ENCODE measurements at regions not wholly inside any gene's neighbourhood (a gene's known extent, or its start where the extent isn't known, plus 50 kb on each side); places are given as distances from the start of the nearest gene placed in this dataset.
"Not testable (repeated sequence)": the region's sequence is repeated elsewhere in the genome, so short reads cannot be mapped to it uniquely, and the experiment has no call there.

- H3K79me2 ChIP-seq (ENCODE audit: insufficient read depth, low read length) = no peaks in the 10 kb centered on the region
- H2AFZ ChIP-seq (ENCODE audit: low read depth, low read length) = no peak overlapping the region
- H3K27ac ChIP-seq (ENCODE audit: low read length) = no peak overlapping the region
- no peaks in the 10 kb centered on the region for H3K27me3 ChIP-seq (ENCODE audit: insufficient read depth, low read length, poor library complexity)
- no peaks in the 10 kb centered on the region for H4K20me1 ChIP-seq (ENCODE audit: insufficient read depth, low read length)
- ATAC-seq (ENCODE audit: insufficient read depth, low read depth) (no peak), DNase-seq (no peak)
- TF ChIP-seq CTCF (IDR thresholded peaks at IDR 0.05; ENCODE audit: borderline replicate concordance, extremely low read depth, low read length, poor library complexity, severe bottlenecking) (no peak), EZH2 (IDR thresholded peaks at IDR 0.05; ENCODE audit: borderline replicate concordance, low read depth, low read length, severe bottlenecking) (no peak)
- no peak overlapping the region for H3K4me2 ChIP-seq (ENCODE audit: insufficient read depth, low read length)
- H3K9me3 ChIP-seq (ENCODE audit: insufficient read depth, low read length, severe bottlenecking) = no peaks in the 10 kb centered on the region
- no peak overlapping the region for H3K4me3 ChIP-seq (ENCODE audit: low read depth in 1 of 2, low read length in 2 of 2)
- H3K9ac ChIP-seq (ENCODE audit: low read depth, low read length) = no peak overlapping the region
- no peaks in the 10 kb centered on the region for H3K4me1 ChIP-seq (ENCODE audit: insufficient read depth, low read length)
- no peaks in the 10 kb centered on the region for H3K36me3 ChIP-seq (ENCODE audit: insufficient read depth, low read length)
Measured at GRCh38 chr11:15347969-15348734, 233.4 kb downstream of the INSC start.

GRCh38 chr11:15349413-15349812, 234.7 kb downstream of the INSC start:
- Histone ChIP-seq H3K79me2 (ENCODE audit: insufficient read depth, low read length) (no peaks in the 10 kb centered on the region), H3K27me3 (ENCODE audit: insufficient read depth, low read length, poor library complexity) (no peaks in the 10 kb centered on the region), H4K20me1 (ENCODE audit: insufficient read depth, low read length) (no peaks in the 10 kb centered on the region), H3K4me1 (ENCODE audit: insufficient read depth, low read length) (no peaks in the 10 kb centered on the region), H3K4me2 (ENCODE audit: insufficient read depth, low read length) (no peak overlapping the region), H3K36me3 (ENCODE audit: insufficient read depth, low read length) (no peaks in the 10 kb centered on the region), H3K9me3 (ENCODE audit: insufficient read depth, low read length, severe bottlenecking) (no peaks in the 10 kb centered on the region), H3K9ac (ENCODE audit: low read depth, low read length) (no peak overlapping the region), H3K4me3 (ENCODE audit: low read depth in 1 of 2, low read length in 2 of 2) (no peak overlapping the region), H2AFZ (ENCODE audit: low read depth, low read length) (no peak overlapping the region), H3K27ac (ENCODE audit: low read length) (no peak overlapping the region)
- no peak for DNase-seq
- no peak for TF ChIP-seq EZH2 (IDR thresholded peaks at IDR 0.05; ENCODE audit: borderline replicate concordance, low read depth, low read length, severe bottlenecking)
- TF ChIP-seq CTCF (IDR thresholded peaks at IDR 0.05; ENCODE audit: borderline replicate concordance, extremely low read depth, low read length, poor library complexity, severe bottlenecking) = no peak
- no peak for ATAC-seq (ENCODE audit: insufficient read depth, low read depth)

GRCh38 chr11:15361316-15361715, 246.6 kb downstream of the INSC start:
- no peak overlapping the region for H3K9ac ChIP-seq (ENCODE audit: low read depth, low read length)
- H3K4me1 ChIP-seq (ENCODE audit: insufficient read depth, low read length) = no peaks in the 10 kb centered on the region
- DNase-seq (no peak), ATAC-seq (ENCODE audit: insufficient read depth, low read depth) (no peak)
- no peak for TF ChIP-seq CTCF (IDR thresholded peaks at IDR 0.05; ENCODE audit: borderline replicate concordance, extremely low read depth, low read length, poor library complexity, severe bottlenecking)
- no peak for TF ChIP-seq EZH2 (IDR thresholded peaks at IDR 0.05; ENCODE audit: borderline replicate concordance, low read depth, low read length, severe bottlenecking)
- H3K36me3 ChIP-seq (ENCODE audit: insufficient read depth, low read length) = no peaks in the 10 kb centered on the region
- H3K27ac ChIP-seq (ENCODE audit: low read length) = no peak overlapping the region
- H4K20me1 ChIP-seq (ENCODE audit: insufficient read depth, low read length) = no peaks in the 10 kb centered on the region
- H3K4me3 ChIP-seq (ENCODE audit: low read depth in 1 of 2, low read length in 2 of 2) = no peak overlapping the region
- H3K4me2 ChIP-seq (ENCODE audit: insufficient read depth, low read length) = no peak overlapping the region
- H3K9me3 ChIP-seq (ENCODE audit: insufficient read depth, low read length, severe bottlenecking) = no peaks in the 10 kb centered on the region
- no peaks in the 10 kb centered on the region for H3K79me2 ChIP-seq (ENCODE audit: insufficient read depth, low read length)
- H3K27me3 ChIP-seq (ENCODE audit: insufficient read depth, low read length, poor library complexity) = no peaks in the 10 kb centered on the region
- no peak overlapping the region for H2AFZ ChIP-seq (ENCODE audit: low read depth, low read length)

- not testable (repeated sequence) for H4K20me1 ChIP-seq (ENCODE audit: insufficient read depth, low read length); H3K4me2 ChIP-seq (ENCODE audit: insufficient read depth, low read length); H3K79me2 ChIP-seq (ENCODE audit: insufficient read depth, low read length); H3K27me3 ChIP-seq (ENCODE audit: insufficient read depth, low read length, poor library complexity); H3K36me3 ChIP-seq (ENCODE audit: insufficient read depth, low read length); H3K9ac ChIP-seq (ENCODE audit: low read depth, low read length); DNase-seq; H3K27ac ChIP-seq (ENCODE audit: low read length); H3K4me1 ChIP-seq (ENCODE audit: insufficient read depth, low read length); H2AFZ ChIP-seq (ENCODE audit: low read depth, low read length); H3K4me3 ChIP-seq (ENCODE audit: low read depth in 1 of 2, low read length in 2 of 2); ATAC-seq (ENCODE audit: insufficient read depth, low read depth); H3K9me3 ChIP-seq (ENCODE audit: insufficient read depth, low read length, severe bottlenecking)
Measured at GRCh38 chr11:15365286-15365685, 250.6 kb downstream of the INSC start.
